ENCODE measurements at regions not wholly inside any gene's neighbourhood (a gene's known extent, or its start where the extent isn't known, plus 50 kb on each side); places are given as distances from the start of the nearest gene placed in this dataset.

DNA sequence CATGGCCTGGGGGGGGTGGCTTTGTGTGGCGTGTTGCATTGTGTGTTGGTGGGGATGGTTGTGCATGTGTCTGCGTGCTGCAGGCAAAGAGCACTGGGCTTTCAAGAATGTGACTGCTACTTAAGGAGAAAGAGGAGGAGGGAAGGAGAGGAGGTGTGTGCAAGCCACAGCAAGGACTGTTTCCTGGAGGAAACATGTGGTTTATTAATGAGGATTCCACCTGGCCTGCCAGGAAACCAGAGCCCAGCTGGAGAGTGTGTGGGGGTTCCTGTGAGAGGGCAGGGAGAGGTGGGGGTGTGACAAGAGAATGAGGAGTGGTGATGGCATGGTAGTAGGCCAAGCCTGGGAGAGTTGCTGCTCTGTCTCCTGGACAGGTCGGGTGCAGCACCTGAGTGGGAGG is 258.1 kb upstream of the ROPN1 start:
- H3K4me2 ChIP-seq, result no peak overlapping the region
- H3K36me3 ChIP-seq (ENCODE audit: insufficient read depth), result no peaks in the 10 kb centered on the region
- H3K27me3 ChIP-seq (ENCODE audit: insufficient read depth, low read depth), result no peaks in the 10 kb centered on the region

DNA sequence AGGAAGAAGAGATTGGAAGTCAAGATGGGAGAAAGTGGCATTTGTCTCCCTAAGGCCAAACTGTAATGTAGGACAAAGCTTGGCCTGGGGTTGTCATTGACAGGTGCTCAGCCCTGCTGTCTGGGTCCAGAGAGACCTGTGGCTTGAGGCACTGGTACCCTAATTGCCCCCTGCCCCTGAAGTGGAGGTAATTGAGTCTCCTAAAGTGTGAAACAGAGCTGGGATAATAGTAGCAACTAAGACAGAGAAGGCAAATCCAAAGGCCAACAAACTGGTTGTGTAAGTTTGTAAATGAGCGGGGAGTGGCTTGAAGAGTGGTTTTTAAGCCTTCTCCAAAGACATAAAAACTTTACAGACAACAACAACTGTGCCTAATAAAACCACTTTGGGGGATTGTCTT is 264.2 kb upstream of the ROPN1 start:
- no peak overlapping the region for H3K4me3 ChIP-seq (IDR thresholded peaks at IDR 0.05; ENCODE audit: insufficient read depth, low read depth, low read length)
- H3K36me3 ChIP-seq (ENCODE audit: insufficient read depth), result no peaks in the 10 kb centered on the region
- no peak overlapping the region for H3K4me2 ChIP-seq
- H4K20me1 ChIP-seq (ENCODE audit: insufficient read depth), result no peaks in the 10 kb centered on the region
- H2AFZ ChIP-seq (ENCODE audit: low read depth), result no peak overlapping the region
- no peak overlapping the region for H3K9ac ChIP-seq
- H3K4me1 ChIP-seq (ENCODE audit: low read depth, poor library complexity, severe bottlenecking), result no peaks in the 10 kb centered on the region
- no peaks in the 10 kb centered on the region for H3K79me2 ChIP-seq (ENCODE audit: insufficient read depth, low read depth)
- no peak overlapping the region for H3K27ac ChIP-seq
- no peaks in the 10 kb centered on the region for H3K27me3 ChIP-seq (ENCODE audit: insufficient read depth, low read depth)
- TF ChIP-seq, protein P1, sequence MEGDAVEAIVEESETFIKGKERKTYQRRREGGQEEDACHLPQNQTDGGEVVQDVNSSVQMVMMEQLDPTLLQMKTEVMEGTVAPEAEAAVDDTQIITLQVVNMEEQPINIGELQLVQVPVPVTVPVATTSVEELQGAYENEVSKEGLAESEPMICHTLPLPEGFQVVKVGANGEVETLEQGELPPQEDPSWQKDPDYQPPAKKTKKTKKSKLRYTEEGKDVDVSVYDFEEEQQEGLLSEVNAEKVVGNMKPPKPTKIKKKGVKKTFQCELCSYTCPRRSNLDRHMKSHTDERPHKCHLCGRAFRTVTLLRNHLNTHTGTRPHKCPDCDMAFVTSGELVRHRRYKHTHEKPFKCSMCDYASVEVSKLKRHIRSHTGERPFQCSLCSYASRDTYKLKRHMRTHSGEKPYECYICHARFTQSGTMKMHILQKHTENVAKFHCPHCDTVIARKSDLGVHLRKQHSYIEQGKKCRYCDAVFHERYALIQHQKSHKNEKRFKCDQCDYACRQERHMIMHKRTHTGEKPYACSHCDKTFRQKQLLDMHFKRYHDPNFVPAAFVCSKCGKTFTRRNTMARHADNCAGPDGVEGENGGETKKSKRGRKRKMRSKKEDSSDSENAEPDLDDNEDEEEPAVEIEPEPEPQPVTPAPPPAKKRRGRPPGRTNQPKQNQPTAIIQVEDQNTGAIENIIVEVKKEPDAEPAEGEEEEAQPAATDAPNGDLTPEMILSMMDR (conservative IDR thresholded peaks at IDR 0.05; ENCODE audit: low read depth, low read length), result no peak

More for the DNA sequence above, 258.1 kb upstream of the ROPN1 start:
- no peaks in the 10 kb centered on the region for H4K20me1 ChIP-seq (ENCODE audit: insufficient read depth)
- H3K27ac ChIP-seq, result no peak overlapping the region
- H3K9ac ChIP-seq, result no peak overlapping the region
- no peak overlapping the region for H3K4me3 ChIP-seq (IDR thresholded peaks at IDR 0.05; ENCODE audit: insufficient read depth, low read depth, low read length)
- no peaks in the 10 kb centered on the region for H3K79me2 ChIP-seq (ENCODE audit: insufficient read depth, low read depth)
- no peak overlapping the region for H2AFZ ChIP-seq (ENCODE audit: low read depth)
- TF ChIP-seq, protein P1 (conservative IDR thresholded peaks at IDR 0.05; ENCODE audit: low read depth, low read length), result no peak
- H3K4me1 ChIP-seq (ENCODE audit: low read depth, poor library complexity, severe bottlenecking), result peaks cover 9% of the 10 kb centered on the region

DNA sequence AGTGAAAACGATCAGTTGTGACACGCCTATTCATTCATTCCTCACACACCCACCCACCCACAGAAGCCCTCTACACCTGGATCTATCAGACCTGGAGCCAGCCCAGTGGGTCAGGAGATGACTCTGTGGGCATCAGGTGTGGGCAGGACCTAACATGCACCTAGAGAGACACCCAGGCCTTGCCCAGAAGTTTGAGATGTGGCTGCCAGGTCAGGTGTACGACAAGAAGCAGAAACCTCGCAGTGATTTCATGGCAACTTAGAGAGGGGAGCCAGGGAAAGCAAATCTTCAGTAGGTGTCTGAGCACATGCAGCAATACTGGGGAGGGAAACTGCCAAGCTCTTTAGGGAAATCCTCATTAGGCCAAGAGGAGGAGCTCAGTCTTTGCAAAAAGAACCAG is 264.7 kb upstream of the ROPN1 start:
- no peak overlapping the region for H3K4me3 ChIP-seq (IDR thresholded peaks at IDR 0.05; ENCODE audit: insufficient read depth, low read depth, low read length)
- no peak overlapping the region for H3K4me2 ChIP-seq
- no peaks in the 10 kb centered on the region for H3K27me3 ChIP-seq (ENCODE audit: insufficient read depth, low read depth)
- TF ChIP-seq, protein P1 (conservative IDR thresholded peaks at IDR 0.05; ENCODE audit: low read depth, low read length), result no peak
- H4K20me1 ChIP-seq (ENCODE audit: insufficient read depth), result no peaks in the 10 kb centered on the region
- H3K36me3 ChIP-seq (ENCODE audit: insufficient read depth), result no peaks in the 10 kb centered on the region
- H3K79me2 ChIP-seq (ENCODE audit: insufficient read depth, low read depth), result no peaks in the 10 kb centered on the region
- no peak overlapping the region for H2AFZ ChIP-seq (ENCODE audit: low read depth)
- H3K4me1 ChIP-seq (ENCODE audit: low read depth, poor library complexity, severe bottlenecking), result no peaks in the 10 kb centered on the region
- no peak overlapping the region for H3K27ac ChIP-seq
- H3K9ac ChIP-seq, result no peak overlapping the region

DNA sequence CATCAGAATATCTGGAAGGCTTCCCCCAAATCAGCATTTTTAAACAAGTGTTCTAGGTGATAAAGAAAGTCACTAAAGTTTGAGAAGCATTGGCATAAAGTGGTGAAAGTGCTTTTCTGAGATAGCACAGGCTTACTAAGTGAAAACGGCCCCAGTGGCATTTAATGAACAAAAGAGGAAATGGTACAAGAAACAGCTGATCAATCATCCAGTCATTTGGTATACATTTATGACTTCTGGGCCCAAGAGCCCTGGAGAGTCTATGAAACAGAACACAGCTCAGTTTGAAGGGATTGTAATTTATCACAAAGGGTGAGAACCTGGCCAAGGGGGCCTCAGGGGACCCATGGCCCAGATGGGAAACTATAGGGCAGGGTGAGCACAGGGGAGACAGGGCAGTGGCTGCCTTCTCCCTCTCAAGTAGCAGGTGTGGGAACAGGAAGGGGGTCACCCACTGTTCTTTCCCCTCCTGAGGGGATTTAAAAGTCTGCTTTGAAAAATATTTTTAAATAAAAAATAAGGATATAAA is 265.5 kb upstream of the ROPN1 start:
- no peaks in the 10 kb centered on the region for H3K27me3 ChIP-seq (ENCODE audit: insufficient read depth, low read depth)
- H3K27ac ChIP-seq, result no peak overlapping the region
- no peaks in the 10 kb centered on the region for H4K20me1 ChIP-seq (ENCODE audit: insufficient read depth)
- no peaks in the 10 kb centered on the region for H3K4me1 ChIP-seq (ENCODE audit: low read depth, poor library complexity, severe bottlenecking)
- no peaks in the 10 kb centered on the region for H3K79me2 ChIP-seq (ENCODE audit: insufficient read depth, low read depth)
- no peak overlapping the region for H3K9ac ChIP-seq
- TF ChIP-seq, protein P1 (conservative IDR thresholded peaks at IDR 0.05; ENCODE audit: low read depth, low read length), result no peak
- H3K4me2 ChIP-seq, result no peak overlapping the region
- H3K4me3 ChIP-seq (IDR thresholded peaks at IDR 0.05; ENCODE audit: insufficient read depth, low read depth, low read length), result no peak overlapping the region
- H2AFZ ChIP-seq (ENCODE audit: low read depth), result no peak overlapping the region
- no peaks in the 10 kb centered on the region for H3K36me3 ChIP-seq (ENCODE audit: insufficient read depth)

Data from KMS-11 (cell line).